GM20000 (cell line): ENCODE measurements at regions not wholly inside any gene's neighbourhood (a gene's known extent, or its start where the extent isn't known, plus 50 kb on each side); places are given as distances from the start of the nearest gene placed in this dataset.

Experiments
- DNase-seq: peaks from one replicate; pipeline ENCODE4 v3.0.0; 2012; ENCODE audit warnings: low spot score
- TF ChIP-seq, protein P1 (sequence below): IDR thresholded peaks from 2 replicates; pipeline ENCODE4 v1.5.1; 2012; ENCODE audit warnings: mild to moderate bottlenecking, control low read depth; ENCODE audit errors: extremely low read depth, missing control alignments

DNA sequence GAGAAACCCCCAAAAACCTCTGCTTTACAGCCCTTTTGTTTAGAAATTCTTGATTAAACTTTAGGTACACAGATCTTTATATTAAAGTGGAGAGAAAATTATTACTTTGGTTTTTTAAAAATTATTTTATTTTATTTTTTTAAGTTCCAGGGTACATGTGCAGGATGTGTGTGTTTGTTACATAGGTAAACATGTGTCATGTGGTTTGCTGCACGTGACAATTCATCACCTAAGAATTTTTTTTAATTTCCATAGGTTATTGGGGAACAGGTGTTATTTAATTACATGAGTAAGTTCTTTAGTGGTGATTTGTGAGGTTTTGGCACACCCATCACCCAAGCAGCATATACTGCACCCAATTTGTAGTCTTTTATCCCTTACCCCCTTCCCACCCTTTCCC, 581.7 kb downstream of the CSNK1G3 start:
- no peak for DNase-seq
- TF ChIP-seq, protein P1, sequence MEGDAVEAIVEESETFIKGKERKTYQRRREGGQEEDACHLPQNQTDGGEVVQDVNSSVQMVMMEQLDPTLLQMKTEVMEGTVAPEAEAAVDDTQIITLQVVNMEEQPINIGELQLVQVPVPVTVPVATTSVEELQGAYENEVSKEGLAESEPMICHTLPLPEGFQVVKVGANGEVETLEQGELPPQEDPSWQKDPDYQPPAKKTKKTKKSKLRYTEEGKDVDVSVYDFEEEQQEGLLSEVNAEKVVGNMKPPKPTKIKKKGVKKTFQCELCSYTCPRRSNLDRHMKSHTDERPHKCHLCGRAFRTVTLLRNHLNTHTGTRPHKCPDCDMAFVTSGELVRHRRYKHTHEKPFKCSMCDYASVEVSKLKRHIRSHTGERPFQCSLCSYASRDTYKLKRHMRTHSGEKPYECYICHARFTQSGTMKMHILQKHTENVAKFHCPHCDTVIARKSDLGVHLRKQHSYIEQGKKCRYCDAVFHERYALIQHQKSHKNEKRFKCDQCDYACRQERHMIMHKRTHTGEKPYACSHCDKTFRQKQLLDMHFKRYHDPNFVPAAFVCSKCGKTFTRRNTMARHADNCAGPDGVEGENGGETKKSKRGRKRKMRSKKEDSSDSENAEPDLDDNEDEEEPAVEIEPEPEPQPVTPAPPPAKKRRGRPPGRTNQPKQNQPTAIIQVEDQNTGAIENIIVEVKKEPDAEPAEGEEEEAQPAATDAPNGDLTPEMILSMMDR: no peak

DNA sequence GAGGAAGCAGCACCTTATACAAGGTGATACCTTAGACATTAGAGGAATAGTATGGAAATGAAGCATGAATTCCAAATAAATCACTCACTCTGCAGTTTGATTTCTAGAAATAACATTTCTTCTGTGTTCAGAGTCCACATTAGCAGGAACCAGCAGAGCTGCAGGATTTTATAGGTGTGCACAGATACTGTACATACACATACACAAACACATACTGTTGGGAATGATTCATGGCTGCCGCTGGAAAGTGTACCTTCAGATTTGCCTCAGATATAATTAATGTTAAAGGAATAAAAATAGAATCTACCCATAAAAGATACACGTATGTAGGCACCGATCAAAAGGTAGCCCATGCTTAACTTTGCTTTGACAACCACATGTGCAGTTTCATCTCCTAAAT, 578.1 kb downstream of the CSNK1G3 start:
- TF ChIP-seq, protein P1: no peak
- no peak for DNase-seq

DNA sequence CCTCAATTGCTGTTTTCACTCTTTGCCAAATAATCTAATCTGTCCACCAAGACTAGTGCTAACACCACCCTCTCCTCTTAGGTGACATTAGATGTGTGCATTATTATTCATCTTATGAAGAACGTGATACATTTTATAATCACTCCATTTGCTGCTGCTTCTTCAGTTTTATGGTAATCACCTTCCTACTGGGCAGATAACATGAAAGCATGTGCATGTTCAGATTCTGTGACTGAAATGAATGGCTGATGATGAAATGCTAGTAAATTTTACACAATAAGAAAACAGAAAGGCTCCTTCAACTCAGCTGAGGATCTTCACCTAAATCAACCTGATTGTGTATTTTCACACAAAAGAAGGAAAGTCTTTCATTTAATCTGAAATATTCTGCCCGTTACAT, 577.6 kb downstream of the CSNK1G3 start:
- DNase-seq: no peak
- TF ChIP-seq, protein P1: no peak

DNA sequence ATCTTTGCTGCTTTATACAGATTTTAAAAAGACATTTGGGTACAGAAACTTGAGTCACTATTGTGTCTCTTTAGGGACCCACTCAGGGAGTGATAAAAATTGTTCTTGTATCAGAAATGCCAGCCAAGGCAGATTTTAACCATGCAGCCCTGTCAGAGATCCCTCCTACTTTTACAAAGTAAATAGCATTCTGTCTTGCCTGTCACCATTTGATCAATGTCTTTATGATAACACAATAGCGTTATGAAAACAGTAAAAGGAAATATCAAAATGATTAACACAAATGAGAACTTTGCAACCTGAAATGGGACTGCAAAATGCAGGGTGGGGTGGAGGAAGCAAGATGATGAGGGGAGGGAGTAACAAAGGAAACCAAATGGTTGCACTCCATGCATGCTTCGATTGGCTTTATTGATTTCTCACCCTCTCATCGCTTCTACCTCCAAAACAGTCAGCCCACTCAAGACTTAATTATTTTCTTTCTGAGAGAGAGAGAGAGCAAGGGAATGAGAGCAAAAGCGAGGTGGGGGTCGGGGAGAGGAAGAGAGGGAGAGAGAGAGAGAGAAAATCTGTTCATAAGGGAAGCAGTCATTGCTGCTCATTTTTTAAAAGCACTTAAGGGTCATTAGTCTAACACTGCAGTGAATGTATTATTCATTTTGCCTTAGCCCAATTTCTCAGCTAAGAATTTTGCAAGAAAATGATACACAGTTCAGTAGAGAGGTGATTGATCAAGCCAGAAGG, 576.5 kb downstream of the CSNK1G3 start:
- TF ChIP-seq, protein P1: no peak
- DNase-seq: no peak

DNA sequence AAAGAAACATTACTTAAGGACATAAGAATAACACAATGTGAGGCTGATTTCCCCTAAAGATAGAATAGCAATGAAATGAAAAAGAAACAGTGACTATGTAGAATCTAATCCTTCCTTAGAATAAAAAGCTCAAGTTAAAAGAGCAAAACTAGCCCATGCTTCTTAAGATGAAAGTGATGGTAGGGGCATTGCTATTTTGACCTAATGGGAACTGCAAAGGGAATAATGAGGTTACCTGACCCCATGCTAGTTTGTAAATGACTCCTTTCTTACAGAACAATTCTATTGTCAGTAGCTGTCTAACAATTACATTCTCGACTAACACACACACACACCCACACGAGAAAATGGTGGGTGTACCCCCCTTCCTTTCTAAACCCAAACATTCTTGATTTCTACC, 575.8 kb downstream of the CSNK1G3 start:
- TF ChIP-seq, protein P1: no peak
- no peak for DNase-seq

DNA sequence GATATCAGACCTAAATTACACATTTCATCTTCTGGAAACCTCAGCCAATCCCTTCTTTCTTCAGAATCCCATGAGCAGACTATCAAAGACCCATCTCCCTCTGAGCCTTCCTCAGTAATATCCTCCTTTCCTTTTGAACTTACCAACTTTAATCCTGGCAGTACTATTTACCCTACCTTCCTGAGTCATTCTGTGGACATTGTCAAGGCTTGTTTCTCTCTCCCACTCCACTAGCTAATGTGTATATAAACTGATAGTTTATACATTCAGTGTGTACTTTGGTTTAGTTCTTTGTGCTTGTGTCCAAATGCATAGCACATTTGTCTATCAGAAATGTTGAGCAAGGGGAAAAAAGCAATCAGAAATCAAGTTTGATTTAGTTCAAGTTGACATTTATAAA, 568.3 kb downstream of the CSNK1G3 start:
- no peak for DNase-seq
- TF ChIP-seq, protein P1: no peak

DNA sequence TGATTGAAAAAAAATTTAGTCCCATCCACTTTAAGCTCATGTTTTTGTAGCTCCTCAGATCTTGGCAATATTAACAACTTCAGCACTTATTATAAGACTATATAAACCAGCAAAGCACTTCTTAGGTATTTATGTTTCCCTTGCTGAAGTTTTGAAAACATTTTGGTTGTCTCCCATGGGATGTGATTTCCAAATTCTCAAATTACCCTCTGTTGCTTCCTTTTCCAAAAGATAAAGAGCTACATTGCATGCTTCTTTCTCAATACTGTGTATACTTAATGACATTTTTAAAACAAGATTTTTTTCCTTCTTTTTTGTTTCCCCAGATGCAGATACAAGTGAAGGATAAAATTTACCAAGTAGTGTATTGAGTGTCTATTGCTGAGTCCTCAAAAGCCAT, 567.1 kb downstream of the CSNK1G3 start:
- no peak for DNase-seq
- TF ChIP-seq, protein P1: no peak
